ENCODE measurements at regions not wholly inside any gene's neighbourhood (a gene's known extent, or its start where the extent isn't known, plus 50 kb on each side); places are given as distances from the start of the nearest gene placed in this dataset.

- no peaks in the 10 kb centered on the region for H3K36me3 ChIP-seq (ENCODE audit: control insufficient read depth in 2 of 2, extremely low read depth in 1 of 2, insufficient read depth in 2 of 2, low read length in 2 of 2)
- H3K9me1 ChIP-seq (replicated peaks; ENCODE audit: control insufficient read depth, extremely low read depth, insufficient read depth, low read length) = no peaks in the 10 kb centered on the region
- H3K9ac ChIP-seq (replicated peaks; ENCODE audit: extremely low read depth, insufficient read depth, low read length) = no peak overlapping the region
- H4K20me1 ChIP-seq (replicated peaks; ENCODE audit: control insufficient read depth, extremely low read depth, insufficient read depth, low read length) = no peaks in the 10 kb centered on the region
- POLR2A ChIA-PET = no interaction called here
- H2AFZ ChIP-seq (ENCODE audit: low read depth, low read length) = no peak overlapping the region
- no peaks in the 10 kb centered on the region for H3K9me3 ChIP-seq (replicated peaks; ENCODE audit: control insufficient read depth, insufficient read depth, low read length)
- no peak overlapping the region for H3K4me3 ChIP-seq (replicated peaks in 1 of 3; ENCODE audit: insufficient read depth in 1 of 3, low read depth in 1 of 3, low read length in 3 of 3)
- DNase-seq (ENCODE audit: low read depth, low spot score) (no peak), FAIRE-seq (no peak)
- H3K4me1 ChIP-seq (ENCODE audit: control insufficient read depth, extremely low read depth, insufficient read depth, low read length) = peaks cover 5% of the 10 kb centered on the region
- intact Hi-C loops (cut with micrococcal nuclease) (no loop called here), dilution Hi-C loops (cut with MboI; ENCODE audit: extremely low pct_ligation_motif_present, low sequenced_read_pairs) (no loop called here)
- TF ChIP-seq JUN (IDR thresholded peaks at IDR 0.05; ENCODE audit: borderline replicate concordance, insufficient read depth, insufficient read length, low read depth) (no peak), MYC (IDR thresholded peaks at IDR 0.05; ENCODE audit: low read depth, low read length) (no peak), EZH2 (IDR thresholded peaks at IDR 0.05; ENCODE audit: borderline replicate concordance, low read depth, low read length, severe bottlenecking) (no peak), POLR2AphosphoS5 (IDR thresholded peaks at IDR 0.05; ENCODE audit: insufficient read depth, low read depth, low read length) (no peak), GATA2 (IDR thresholded peaks at IDR 0.05; ENCODE audit: insufficient read depth, insufficient read length, low read depth, low read length) (no peak), FOS (IDR thresholded peaks at IDR 0.05; ENCODE audit: borderline replicate concordance, insufficient read depth, low read length) (no peak), POLR2A (IDR thresholded peaks at IDR 0.05; ENCODE audit: low read depth, low read length) (no peak)
- TF ChIP-seq, protein P1, sequence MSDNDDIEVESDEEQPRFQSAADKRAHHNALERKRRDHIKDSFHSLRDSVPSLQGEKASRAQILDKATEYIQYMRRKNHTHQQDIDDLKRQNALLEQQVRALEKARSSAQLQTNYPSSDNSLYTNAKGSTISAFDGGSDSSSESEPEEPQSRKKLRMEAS (IDR thresholded peaks at IDR 0.05; ENCODE audit: insufficient read depth, insufficient read length) = no peak
- TF ChIP-seq, protein P2, sequence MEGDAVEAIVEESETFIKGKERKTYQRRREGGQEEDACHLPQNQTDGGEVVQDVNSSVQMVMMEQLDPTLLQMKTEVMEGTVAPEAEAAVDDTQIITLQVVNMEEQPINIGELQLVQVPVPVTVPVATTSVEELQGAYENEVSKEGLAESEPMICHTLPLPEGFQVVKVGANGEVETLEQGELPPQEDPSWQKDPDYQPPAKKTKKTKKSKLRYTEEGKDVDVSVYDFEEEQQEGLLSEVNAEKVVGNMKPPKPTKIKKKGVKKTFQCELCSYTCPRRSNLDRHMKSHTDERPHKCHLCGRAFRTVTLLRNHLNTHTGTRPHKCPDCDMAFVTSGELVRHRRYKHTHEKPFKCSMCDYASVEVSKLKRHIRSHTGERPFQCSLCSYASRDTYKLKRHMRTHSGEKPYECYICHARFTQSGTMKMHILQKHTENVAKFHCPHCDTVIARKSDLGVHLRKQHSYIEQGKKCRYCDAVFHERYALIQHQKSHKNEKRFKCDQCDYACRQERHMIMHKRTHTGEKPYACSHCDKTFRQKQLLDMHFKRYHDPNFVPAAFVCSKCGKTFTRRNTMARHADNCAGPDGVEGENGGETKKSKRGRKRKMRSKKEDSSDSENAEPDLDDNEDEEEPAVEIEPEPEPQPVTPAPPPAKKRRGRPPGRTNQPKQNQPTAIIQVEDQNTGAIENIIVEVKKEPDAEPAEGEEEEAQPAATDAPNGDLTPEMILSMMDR (IDR thresholded peaks at IDR 0.05; ENCODE audit: extremely low read depth in 1 of 2, insufficient read depth in 1 of 2, low read depth in 1 of 2, low read length in 2 of 2) = no peak
- H3K4me2 ChIP-seq (ENCODE audit: insufficient read depth, low read length) = no peak overlapping the region
- H3K27me3 ChIP-seq (ENCODE audit: control insufficient read depth in 2 of 2, insufficient read depth in 2 of 2, low read length in 2 of 2) = no peaks in the 10 kb centered on the region
- H3K79me2 ChIP-seq (ENCODE audit: control insufficient read depth, insufficient read depth, low read length) = no peaks in the 10 kb centered on the region
- H3K27ac ChIP-seq (ENCODE audit: insufficient read depth, low read depth, low read length) = no peak overlapping the region
- CTCF ChIA-PET = interaction anchor here (1.3 to 1.7 kb wide), 2 partner anchors 18 kb away, joined by 3 to 7 read pairs; no protein-coding TSS in a partner anchor
- BruUV-seq (replicated peaks) = no TSS peak
Measured at GRCh38 chr3:152555666-152556291, 279.2 kb upstream of the P2RY1 start.

Data from endothelial cell of umbilical vein (primary cell).